Heart left ventricle (tissue), 16 donors: ENCODE measurements at regions not wholly inside any gene's neighbourhood (a gene's known extent, or its start where the extent isn't known, plus 50 kb on each side); places are given as distances from the start of the nearest gene placed in this dataset.
"Not testable (repeated sequence)": the region's sequence is repeated elsewhere in the genome, so short reads cannot be mapped to it uniquely, and the experiment has no call there.

Experiments used
- ATAC-seq, 4 donors: fragments of 200-7000 bp; cut with Tn5 transposase; one replicate each; pipeline ENCODE4 v1.9.1; 2020 to 2022; ENCODE audit warnings: moderate library complexity in 4 of 4, mild to moderate bottlenecking in 3 of 4, moderate number of reproducible peaks in 1 of 4
- DNase-seq, 5 donors: peaks; one replicate each; pipeline ENCODE4 v3.0.0-alpha.2; 2020
- H3K27ac ChIP-seq, 12 donors: fragments of 200-600 bp; sonication (generic) in 4 of 12; one replicate each; pipeline versions ENCODE4 v1.5.0 to v1.8.0; 2016 to 2022; ENCODE audit warnings: mild to moderate bottlenecking in 2 of 12
- H3K27me3 ChIP-seq, 9 donors: fragments of 200-600 bp; sonication (generic) in 2 of 9; one replicate each; pipeline versions ENCODE4 v1.5.1 to v1.8.0; 2016 to 2022; ENCODE audit warnings: mild to moderate bottlenecking in 3 of 9
- H3K36me3 ChIP-seq, 9 donors: fragments of 200-600 bp; sonication (generic) in 2 of 9; one replicate each; pipeline versions ENCODE4 v1.5.0 to v1.8.0; 2018 to 2022; ENCODE audit warnings: mild to moderate bottlenecking in 2 of 9
- H3K4me1 ChIP-seq, 12 donors: fragments of 200-600 bp; sonication (generic) in 4 of 12; one replicate each; pipeline versions ENCODE4 v1.5.0 to v1.8.0; 2016 to 2022; ENCODE audit warnings: mild to moderate bottlenecking in 3 of 12
- H3K4me3 ChIP-seq, 12 donors: fragments of 200-600 bp; sonication (generic) in 4 of 12; one replicate each; pipeline versions ENCODE4 v1.5.0 to v1.8.0; 2017 to 2022; ENCODE audit warnings: mild to moderate bottlenecking in 9 of 12, moderate library complexity in 4 of 12
- H3K9me3 ChIP-seq, 12 donors: fragments of 200-600 bp; sonication (generic) in 4 of 12; one replicate each; pipeline versions ENCODE4 v1.5.0 to v1.8.0; 2016 to 2022; ENCODE audit warnings: mild to moderate bottlenecking in 1 of 12
- CTCF ChIP-seq, 12 donors: fragments of 200-600 bp; sonication (generic) in 4 of 12; IDR thresholded peaks; one replicate each; pipeline versions ENCODE4 v1.5.0 to v1.8.0; 2018 to 2022; ENCODE audit warnings: antibody characterized with exemption in 12 of 12, mild to moderate bottlenecking in 5 of 12
- POLR2A ChIP-seq, 2 donors: fragments of 450-650 bp; IDR thresholded peaks; one replicate each; pipeline ENCODE4 v1.6.1; 2017; ENCODE audit warnings: antibody characterized with exemption in 2 of 2, mild to moderate bottlenecking in 2 of 2, moderate library complexity in 2 of 2
- WGBS, 4 donors: extraction: QIAGEN DNeasy Blood & Tissue Kit in 2 of 4; methylation state at CpG; one replicate each; pipeline versions ENCODE4 v1.1.5 to v1.1.7; 2013 to 2018; 5-methylcytosine and 5-hydroxymethylcytosine counted together
- intact Hi-C, 10 donors: fragments of 100-400 bp; cut with DNase I; formaldehyde crosslinking; loops; one replicate each; pipeline versions ENCODE4 v1.11.1 to v1.14.2; 2022
- donor health status: ischemic (EF 13 %, LVEDD 7.1; RV severe dilation, severe dysfunction).
- donor health status: healthy with polysubstance abuse.
- donor health status: DM: no; HTN: yes; CAD: no.
- donor health status: DM: no; HTN: no; CAD: no.
- donor health status: ischemic (EF 25% LVEDD 6.9; RV normal size, moderate dysfunction).
- donor health status: ischemic (EF 25% LVEDD 5.7; RV mildly dilated, moderate dysfunction).
- donor health status: healthy.
- donor health status: DM: yes; HTN: yes; CAD: no.
- donor health status: ischemic (EF 35%, LVEDD 5.7; RV mildly dilated, moderate dysfunction).
- donor health status: nonischemic (EF 11% LVEDD 7.7; RV severe dilation, severe dysfunction).
- donor health status: DM: yes; HTN: yes; CAD: no.
- donor health status: PGD.
- donor health status: ischemic (EF 29% LVEDD 5.4; RV normal size, mild dysfunction).
- donor health status: nonischemic (EF 23%, LVEDD 6.1; RV moderate dilation, normal function).

- Histone ChIP-seq H3K4me3 (no peak overlapping the region), H3K36me3 (no peaks in the 10 kb centered on the region), H3K9me3 (peaks cover 0 to 3% (median 0%) of the 10 kb centered on the region in 12 donors), H3K27ac (no peak overlapping the region), H3K4me1 (peaks cover 0 to 9% (median 0%) of the 10 kb centered on the region in 12 donors), H3K27me3 (no peaks in the 10 kb centered on the region)
- no peak for ATAC-seq
- intact Hi-C loops = no loop called here
- DNase-seq = no peak
- 86 to 95% (median 93%) methylated on average over 1 of the region's 1 CpG for WGBS, 4 donors
- TF ChIP-seq CTCF (IDR thresholded peaks at IDR 0.05) (no peak), POLR2A (IDR thresholded peaks at IDR 0.05) (no peak)
Measured at GRCh38 chr5:68849906-68850305, 243.9 kb upstream of the SLC30A5 start.

- Histone ChIP-seq H3K4me3 (no peak overlapping the region), H3K9me3 (peaks cover 0 to 18% (median 2%) of the 10 kb centered on the region in 12 donors), H3K27ac (no peak overlapping the region), H3K36me3 (no peaks in the 10 kb centered on the region), H3K27me3 (no peaks in the 10 kb centered on the region), H3K4me1 (no peaks in the 10 kb centered on the region)
- no peak for ATAC-seq
- no peak for DNase-seq
- intact Hi-C loops = no loop called here
- TF ChIP-seq CTCF (IDR thresholded peaks at IDR 0.05) = no peak
- no peak for TF ChIP-seq POLR2A (IDR thresholded peaks at IDR 0.05)
Measured at GRCh38 chr5:68861099-68861498, 232.7 kb upstream of the SLC30A5 start.

- no peak for TF ChIP-seq CTCF (IDR thresholded peaks at IDR 0.05)
- TF ChIP-seq POLR2A (IDR thresholded peaks at IDR 0.05) = no peak
- ATAC-seq = no peak
- Histone ChIP-seq H3K9me3 (peaks cover 0 to 18% (median 2%) of the 10 kb centered on the region in 12 donors), H3K4me1 (no peaks in the 10 kb centered on the region), H3K27ac (no peak overlapping the region), H3K27me3 (no peaks in the 10 kb centered on the region), H3K36me3 (no peaks in the 10 kb centered on the region), H3K4me3 (no peak overlapping the region)
- intact Hi-C loops = no loop called here
- WGBS, 4 donors = 85 to 96% (median 93%) methylated on average over 5 of the region's 5 CpGs
- no peak for DNase-seq
Measured at GRCh38 chr5:68862560-68862959, 231.3 kb upstream of the SLC30A5 start.

- DNase-seq, intact Hi-C loops, H3K27me3 ChIP-seq, H3K4me3 ChIP-seq, ATAC-seq, H3K27ac ChIP-seq, H3K4me1 ChIP-seq, H3K36me3 ChIP-seq: not testable (repeated sequence)
- WGBS, 4 donors = 87 to 92% (median 88%) methylated on average over 10 to 11 of the region's 11 CpGs
- peaks cover 0 to 17% (median 2%) of the 10 kb centered on the region in 12 donors for H3K9me3 ChIP-seq
Measured at GRCh38 chr5:68865192-68865591, 228.6 kb upstream of the SLC30A5 start.

GRCh38 chr5:68872088-68872839 lies 221.6 kb upstream of the SLC30A5 start:
- DNase-seq (no peak), ATAC-seq (no peak)
- no peaks in the 10 kb centered on the region for H3K4me1 ChIP-seq
- no peak overlapping the region for H3K4me3 ChIP-seq
- whole genome bisulfite sequencing, 4 donors = 69 to 73% (median 71%) methylated on average over 6 of the region's 6 CpGs
- H3K9me3 ChIP-seq = no peaks in the 10 kb centered on the region
- no peak overlapping the region for H3K27ac ChIP-seq
- no peaks in the 10 kb centered on the region for H3K27me3 ChIP-seq
- H3K36me3 ChIP-seq = no peaks in the 10 kb centered on the region
- TF ChIP-seq POLR2A (IDR thresholded peaks at IDR 0.05) (no peak), CTCF (IDR thresholded peaks at IDR 0.05) (no peak)
- intact Hi-C loops = no loop called here
